Esophagus muscularis mucosa (tissue), 3 donors: ENCODE measurements at regions not wholly inside any gene's neighbourhood (a gene's known extent, or its start where the extent isn't known, plus 50 kb on each side); places are given as distances from the start of the nearest gene placed in this dataset.

Source experiments
- CTCF ChIP-seq, 3 experiments: fragments of 200-600 bp in 2 of 3; fragments of 450-650 bp in 1 of 3; sonication (generic) in 2 of 3; IDR thresholded peaks; one replicate each; pipeline ENCODE4 v1.5.1; 2017 to 2019; ENCODE audit warnings: antibody characterized with exemption in 3 of 3, mild to moderate bottlenecking in 2 of 3, moderate library complexity in 1 of 3
- POLR2A ChIP-seq: fragments of 450-650 bp; IDR thresholded peaks from one replicate; pipeline ENCODE4 v1.6.1; 2017; ENCODE audit warnings: antibody characterized with exemption, moderate library complexity, mild to moderate bottlenecking, low read depth
- POLR2AphosphoS5 ChIP-seq, 2 donors: sonication (generic); formaldehyde crosslinking; IDR thresholded peaks; one replicate each; pipeline ENCODE4 v1.6.1; 2017; ENCODE audit warnings: antibody characterized with exemption in 2 of 2

GRCh38 chrX:41984628-41985027 is 61.3 kb upstream of the CASK start:
- TF ChIP-seq POLR2A = no peak
- TF ChIP-seq POLR2AphosphoS5 (IDR thresholded peaks at IDR 0.05) = no peak
- TF ChIP-seq CTCF (IDR thresholded peaks at IDR 0.05) = no peak
